Ascending aorta (tissue), 2 donors: ENCODE measurements at regions not wholly inside any gene's neighbourhood (a gene's known extent, or its start where the extent isn't known, plus 50 kb on each side); places are given as distances from the start of the nearest gene placed in this dataset.

ENCODE experiments used
- DNase-seq, 2 donors: peaks; one replicate each; pipeline ENCODE4 v3.0.0-alpha.2; 2019; ENCODE audit warnings: low spot score in 2 of 2
- H3K27ac ChIP-seq, 2 donors: fragments of 200-600 bp; sonication (generic); one replicate each; pipeline ENCODE4 v1.5.1; 2016 to 2017; ENCODE audit warnings: mild to moderate bottlenecking in 1 of 2
- H3K27me3 ChIP-seq: fragments of 200-600 bp; sonication (generic); one replicate; pipeline ENCODE4 v1.5.1; 2017
- H3K36me3 ChIP-seq, 2 donors: fragments of 200-600 bp; sonication (generic); one replicate each; pipeline ENCODE4 v1.5.1; 2016
- H3K4me1 ChIP-seq, 2 donors: fragments of 200-600 bp; sonication (generic); one replicate each; pipeline ENCODE4 v1.5.1; 2016 to 2017; ENCODE audit warnings: mild to moderate bottlenecking in 1 of 2
- H3K4me3 ChIP-seq, 2 donors: fragments of 200-600 bp; sonication (generic); one replicate each; pipeline ENCODE4 v1.5.1; 2016 to 2017; ENCODE audit warnings: mild to moderate bottlenecking in 1 of 2
- H3K9me3 ChIP-seq, 2 donors: fragments of 200-600 bp; sonication (generic); one replicate each; pipeline ENCODE4 v1.5.1; 2016
- intact Hi-C: fragments of 100-400 bp; cut with DNase I; formaldehyde crosslinking; loops from one replicate; pipeline ENCODE4 v1.15.1; 2023
- TF ChIP-seq, protein P1 (sequence below), 3 experiments: fragments of 200-600 bp in 2 of 3; fragments of 450-650 bp in 1 of 3; sonication (generic) in 2 of 3; IDR thresholded peaks; one replicate each; pipeline ENCODE4 v1.5.1; 2016 to 2019; ENCODE audit warnings: antibody characterized with exemption in 3 of 3, mild to moderate bottlenecking in 1 of 3, moderate library complexity in 1 of 3

- DNase-seq: no peak
- intact Hi-C loops: no loop called here
Measured at GRCh38 chr2:146270618-146271017, 1574.2 kb upstream of the ACVR2A start.

DNA sequence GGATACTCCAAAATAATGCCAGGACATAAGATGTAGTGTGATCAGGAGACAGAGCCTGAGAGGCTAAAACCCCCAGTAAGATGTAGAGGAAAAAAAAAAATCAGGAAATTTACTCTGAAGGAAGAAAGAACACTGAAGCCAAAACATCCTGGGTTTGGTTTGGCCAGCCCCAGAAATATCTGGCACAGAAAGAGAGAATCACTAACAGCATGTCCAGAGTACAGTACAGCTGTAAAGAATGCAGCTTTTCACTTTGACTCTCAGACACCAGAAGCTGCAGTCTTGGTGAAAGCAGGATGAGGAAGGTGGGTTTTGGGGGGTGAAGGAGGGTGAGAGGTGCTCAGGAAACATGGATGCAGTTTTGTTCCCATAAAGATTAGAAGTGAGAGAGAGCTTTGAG, 1577.7 kb upstream of the ACVR2A start:
- Histone ChIP-seq H3K4me1 (no peaks in the 10 kb centered on the region), H3K27me3 (no peaks in the 10 kb centered on the region), H3K36me3 (no peaks in the 10 kb centered on the region), H3K9me3 (no peaks in the 10 kb centered on the region), H3K4me3 (no peak overlapping the region), H3K27ac (no peak overlapping the region)
- DNase-seq: no peak
- TF ChIP-seq, protein P1, sequence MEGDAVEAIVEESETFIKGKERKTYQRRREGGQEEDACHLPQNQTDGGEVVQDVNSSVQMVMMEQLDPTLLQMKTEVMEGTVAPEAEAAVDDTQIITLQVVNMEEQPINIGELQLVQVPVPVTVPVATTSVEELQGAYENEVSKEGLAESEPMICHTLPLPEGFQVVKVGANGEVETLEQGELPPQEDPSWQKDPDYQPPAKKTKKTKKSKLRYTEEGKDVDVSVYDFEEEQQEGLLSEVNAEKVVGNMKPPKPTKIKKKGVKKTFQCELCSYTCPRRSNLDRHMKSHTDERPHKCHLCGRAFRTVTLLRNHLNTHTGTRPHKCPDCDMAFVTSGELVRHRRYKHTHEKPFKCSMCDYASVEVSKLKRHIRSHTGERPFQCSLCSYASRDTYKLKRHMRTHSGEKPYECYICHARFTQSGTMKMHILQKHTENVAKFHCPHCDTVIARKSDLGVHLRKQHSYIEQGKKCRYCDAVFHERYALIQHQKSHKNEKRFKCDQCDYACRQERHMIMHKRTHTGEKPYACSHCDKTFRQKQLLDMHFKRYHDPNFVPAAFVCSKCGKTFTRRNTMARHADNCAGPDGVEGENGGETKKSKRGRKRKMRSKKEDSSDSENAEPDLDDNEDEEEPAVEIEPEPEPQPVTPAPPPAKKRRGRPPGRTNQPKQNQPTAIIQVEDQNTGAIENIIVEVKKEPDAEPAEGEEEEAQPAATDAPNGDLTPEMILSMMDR (IDR thresholded peaks at IDR 0.05): no peak
- intact Hi-C loops: no loop called here

More at GRCh38 chr2:146270618-146271017, 1574.2 kb upstream of the ACVR2A start:
- H3K4me3 ChIP-seq: no peak overlapping the region
- TF ChIP-seq, protein P1 (IDR thresholded peaks at IDR 0.05): no peak
- H3K27ac ChIP-seq: no peak overlapping the region
- no peaks in the 10 kb centered on the region for H3K9me3 ChIP-seq
- no peaks in the 10 kb centered on the region for H3K27me3 ChIP-seq
- H3K36me3 ChIP-seq: no peaks in the 10 kb centered on the region
- no peaks in the 10 kb centered on the region for H3K4me1 ChIP-seq

GRCh38 chr2:146265656-146266055, 1579.2 kb upstream of the ACVR2A start:
- TF ChIP-seq, protein P1 (IDR thresholded peaks at IDR 0.05): no peak
- no peaks in the 10 kb centered on the region for H3K9me3 ChIP-seq
- DNase-seq: no peak
- no peaks in the 10 kb centered on the region for H3K4me1 ChIP-seq
- intact Hi-C loops: no loop called here
- H3K27me3 ChIP-seq: no peaks in the 10 kb centered on the region
- no peaks in the 10 kb centered on the region for H3K36me3 ChIP-seq
- H3K4me3 ChIP-seq: no peak overlapping the region
- H3K27ac ChIP-seq: no peak overlapping the region

- no peaks in the 10 kb centered on the region for H3K4me1 ChIP-seq
- no peak for DNase-seq
- no peak overlapping the region for H3K27ac ChIP-seq
- no peaks in the 10 kb centered on the region for H3K9me3 ChIP-seq
- TF ChIP-seq, protein P1 (IDR thresholded peaks at IDR 0.05): no peak
- no peaks in the 10 kb centered on the region for H3K27me3 ChIP-seq
- intact Hi-C loops: no loop called here
- no peak overlapping the region for H3K4me3 ChIP-seq
- no peaks in the 10 kb centered on the region for H3K36me3 ChIP-seq
Measured at GRCh38 chr2:146262606-146263005, 1582.2 kb upstream of the ACVR2A start.

- no peak overlapping the region for H3K4me3 ChIP-seq
- H3K27me3 ChIP-seq: no peaks in the 10 kb centered on the region
- intact Hi-C loops: no loop called here
- H3K4me1 ChIP-seq: no peaks in the 10 kb centered on the region
- no peak for DNase-seq
- H3K27ac ChIP-seq: no peak overlapping the region
- TF ChIP-seq, protein P1 (IDR thresholded peaks at IDR 0.05): no peak
- H3K36me3 ChIP-seq: no peaks in the 10 kb centered on the region
- H3K9me3 ChIP-seq: no peaks in the 10 kb centered on the region
Measured at GRCh38 chr2:146260551-146260950, 1584.3 kb upstream of the ACVR2A start.

- Histone ChIP-seq H3K4me1 (no peaks in the 10 kb centered on the region), H3K27me3 (no peaks in the 10 kb centered on the region), H3K27ac (no peak overlapping the region), H3K36me3 (no peaks in the 10 kb centered on the region), H3K9me3 (no peaks in the 10 kb centered on the region), H3K4me3 (no peak overlapping the region)
- TF ChIP-seq, protein P1 (IDR thresholded peaks at IDR 0.05): no peak
- intact Hi-C loops: no loop called here
- no peak for DNase-seq
Measured at GRCh38 chr2:146259816-146260215, 1585.0 kb upstream of the ACVR2A start.
